ENCODE measurements at regions not wholly inside any gene's neighbourhood (a gene's known extent, or its start where the extent isn't known, plus 50 kb on each side); places are given as distances from the start of the nearest gene placed in this dataset.

- DNase-seq (ENCODE audit: low spot score), result no peak
- no peak for TF ChIP-seq CTCF (IDR thresholded peaks at IDR 0.05; ENCODE audit: extremely low read depth, insufficient read depth, missing control alignments)
- in situ Hi-C loops (cut with MboI; ENCODE audit: low pct_unique_long_range_greater_than_20kb, low sequenced_read_pairs, unreplicated experiment), result no loop called here
Measured at GRCh38 chr17:13409455-13409854, 192.3 kb downstream of the HS3ST3A1 start.

- in situ Hi-C loops (cut with MboI; ENCODE audit: low pct_unique_long_range_greater_than_20kb, low sequenced_read_pairs, unreplicated experiment), result no loop called here
- no peak for DNase-seq (ENCODE audit: low spot score)
- no peak for TF ChIP-seq CTCF (IDR thresholded peaks at IDR 0.05; ENCODE audit: extremely low read depth, insufficient read depth, missing control alignments)
Measured at GRCh38 chr17:13407381-13407780, 194.3 kb downstream of the HS3ST3A1 start.

- TF ChIP-seq CTCF (IDR thresholded peaks at IDR 0.05; ENCODE audit: extremely low read depth, insufficient read depth, missing control alignments), result no peak
- DNase-seq (ENCODE audit: low spot score), result no peak
- in situ Hi-C loops (cut with MboI; ENCODE audit: low pct_unique_long_range_greater_than_20kb, low sequenced_read_pairs, unreplicated experiment), result no loop called here
Measured at GRCh38 chr17:13405807-13406206, 195.9 kb downstream of the HS3ST3A1 start.

- in situ Hi-C loops (cut with MboI; ENCODE audit: low pct_unique_long_range_greater_than_20kb, low sequenced_read_pairs, unreplicated experiment), result no loop called here
- no peak for DNase-seq (ENCODE audit: low spot score)
- no peak for TF ChIP-seq CTCF (IDR thresholded peaks at IDR 0.05; ENCODE audit: extremely low read depth, insufficient read depth, missing control alignments)
Measured at GRCh38 chr17:13405080-13405479, 196.6 kb downstream of the HS3ST3A1 start.

- DNase-seq (ENCODE audit: low spot score), result no peak
- in situ Hi-C loops (cut with MboI; ENCODE audit: low pct_unique_long_range_greater_than_20kb, low sequenced_read_pairs, unreplicated experiment), result no loop called here
- TF ChIP-seq CTCF (IDR thresholded peaks at IDR 0.05; ENCODE audit: extremely low read depth, insufficient read depth, missing control alignments), result no peak
Measured at GRCh38 chr17:13403982-13404946, 197.5 kb downstream of the HS3ST3A1 start.

GRCh38 chr17:13400491-13400890 is 201.2 kb downstream of the HS3ST3A1 start:
- no peak for TF ChIP-seq CTCF (IDR thresholded peaks at IDR 0.05; ENCODE audit: extremely low read depth, insufficient read depth, missing control alignments)
- no peak for DNase-seq (ENCODE audit: low spot score)
- in situ Hi-C loops (cut with MboI; ENCODE audit: low pct_unique_long_range_greater_than_20kb, low sequenced_read_pairs, unreplicated experiment), result no loop called here

Measured in GM13977 (cell line).